ENCODE measurements at regions not wholly inside any gene's neighbourhood (a gene's known extent, or its start where the extent isn't known, plus 50 kb on each side); places are given as distances from the start of the nearest gene placed in this dataset.

DNA sequence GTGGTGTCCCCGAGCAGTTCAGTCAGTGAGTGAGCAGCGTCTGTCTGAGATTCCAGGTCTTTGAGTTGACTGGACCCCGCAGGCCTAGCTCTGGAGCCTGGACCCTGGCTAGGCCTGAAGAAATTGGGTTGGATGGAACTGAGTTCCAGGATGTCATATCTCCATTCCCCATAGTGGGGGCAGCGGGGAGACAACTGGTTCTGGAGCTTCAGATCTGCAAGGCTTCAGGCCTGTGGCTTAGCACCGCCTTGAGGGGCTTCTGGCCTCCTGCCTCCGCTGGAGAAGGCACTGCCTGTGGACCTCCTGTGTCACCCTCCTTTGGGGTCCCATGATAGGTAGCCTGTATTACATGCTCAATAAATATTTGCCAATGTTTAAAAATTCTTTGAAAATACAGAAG lies 288.4 kb upstream of the ID2 start:
- TF ChIP-seq POLR2A (IDR thresholded peaks at IDR 0.05) = no peak
- TF ChIP-seq, protein P1, sequence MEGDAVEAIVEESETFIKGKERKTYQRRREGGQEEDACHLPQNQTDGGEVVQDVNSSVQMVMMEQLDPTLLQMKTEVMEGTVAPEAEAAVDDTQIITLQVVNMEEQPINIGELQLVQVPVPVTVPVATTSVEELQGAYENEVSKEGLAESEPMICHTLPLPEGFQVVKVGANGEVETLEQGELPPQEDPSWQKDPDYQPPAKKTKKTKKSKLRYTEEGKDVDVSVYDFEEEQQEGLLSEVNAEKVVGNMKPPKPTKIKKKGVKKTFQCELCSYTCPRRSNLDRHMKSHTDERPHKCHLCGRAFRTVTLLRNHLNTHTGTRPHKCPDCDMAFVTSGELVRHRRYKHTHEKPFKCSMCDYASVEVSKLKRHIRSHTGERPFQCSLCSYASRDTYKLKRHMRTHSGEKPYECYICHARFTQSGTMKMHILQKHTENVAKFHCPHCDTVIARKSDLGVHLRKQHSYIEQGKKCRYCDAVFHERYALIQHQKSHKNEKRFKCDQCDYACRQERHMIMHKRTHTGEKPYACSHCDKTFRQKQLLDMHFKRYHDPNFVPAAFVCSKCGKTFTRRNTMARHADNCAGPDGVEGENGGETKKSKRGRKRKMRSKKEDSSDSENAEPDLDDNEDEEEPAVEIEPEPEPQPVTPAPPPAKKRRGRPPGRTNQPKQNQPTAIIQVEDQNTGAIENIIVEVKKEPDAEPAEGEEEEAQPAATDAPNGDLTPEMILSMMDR (IDR thresholded peaks at IDR 0.05) = no peak

Measured in adrenal gland (tissue), 5 donors.